ENCODE measurements at regions not wholly inside any gene's neighbourhood (a gene's known extent, or its start where the extent isn't known, plus 50 kb on each side); places are given as distances from the start of the nearest gene placed in this dataset.
A peak's percentile ranks its signal among the peaks of the same experiment; 100 is the strongest.

DNA sequence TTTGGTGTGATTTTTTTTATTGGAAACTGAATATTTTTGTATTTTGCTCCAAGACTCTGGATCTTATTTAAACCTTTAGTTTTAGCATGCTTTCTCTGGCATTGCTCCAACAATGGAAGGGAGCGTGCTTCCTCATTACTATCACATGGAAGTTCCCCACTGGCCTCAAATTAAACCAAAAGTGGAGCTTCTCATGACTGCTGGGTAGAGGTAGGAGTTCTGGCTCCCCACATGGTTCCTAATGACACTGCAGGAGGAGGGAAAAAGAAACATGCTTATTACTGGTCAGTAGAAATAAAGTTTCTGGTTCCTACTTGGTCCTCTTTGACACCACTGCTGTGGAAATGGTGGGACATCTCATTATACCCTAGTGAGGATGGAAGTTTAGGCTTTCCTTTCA is 310.5 kb downstream of the PTGER3 start (continued):
- TF ChIP-seq, protein P1, sequence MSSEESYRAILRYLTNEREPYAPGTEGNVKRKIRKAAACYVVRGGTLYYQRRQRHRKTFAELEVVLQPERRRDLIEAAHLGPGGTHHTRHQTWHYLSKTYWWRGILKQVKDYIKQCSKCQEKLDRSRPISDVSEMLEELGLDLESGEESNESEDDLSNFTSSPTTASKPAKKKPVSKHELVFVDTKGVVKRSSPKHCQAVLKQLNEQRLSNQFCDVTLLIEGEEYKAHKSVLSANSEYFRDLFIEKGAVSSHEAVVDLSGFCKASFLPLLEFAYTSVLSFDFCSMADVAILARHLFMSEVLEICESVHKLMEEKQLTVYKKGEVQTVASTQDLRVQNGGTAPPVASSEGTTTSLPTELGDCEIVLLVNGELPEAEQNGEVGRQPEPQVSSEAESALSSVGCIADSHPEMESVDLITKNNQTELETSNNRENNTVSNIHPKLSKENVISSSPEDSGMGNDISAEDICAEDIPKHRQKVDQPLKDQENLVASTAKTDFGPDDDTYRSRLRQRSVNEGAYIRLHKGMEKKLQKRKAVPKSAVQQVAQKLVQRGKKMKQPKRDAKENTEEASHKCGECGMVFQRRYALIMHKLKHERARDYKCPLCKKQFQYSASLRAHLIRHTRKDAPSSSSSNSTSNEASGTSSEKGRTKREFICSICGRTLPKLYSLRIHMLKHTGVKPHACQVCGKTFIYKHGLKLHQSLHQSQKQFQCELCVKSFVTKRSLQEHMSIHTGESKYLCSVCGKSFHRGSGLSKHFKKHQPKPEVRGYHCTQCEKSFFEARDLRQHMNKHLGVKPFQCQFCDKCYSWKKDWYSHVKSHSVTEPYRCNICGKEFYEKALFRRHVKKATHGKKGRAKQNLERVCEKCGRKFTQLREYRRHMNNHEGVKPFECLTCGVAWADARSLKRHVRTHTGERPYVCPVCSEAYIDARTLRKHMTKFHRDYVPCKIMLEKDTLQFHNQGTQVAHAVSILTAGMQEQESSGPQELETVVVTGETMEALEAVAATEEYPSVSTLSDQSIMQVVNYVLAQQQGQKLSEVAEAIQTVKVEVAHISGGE (CRISPR knock-in tag; IDR thresholded peaks at IDR 0.05): no peak
- no peak for TF ChIP-seq GATA2 (CRISPR knock-in tag; IDR thresholded peaks at IDR 0.05)
- no peak for TF ChIP-seq PTTG1 (tag; IDR thresholded peaks at IDR 0.05; ENCODE audit: low read depth)
- no peak for TF ChIP-seq COPS2 (conservative IDR thresholded peaks at IDR 0.05)
- no peak for TF ChIP-seq TFAM (CRISPR knock-in tag; conservative IDR thresholded peaks at IDR 0.05)
- TF ChIP-seq, protein P2, sequence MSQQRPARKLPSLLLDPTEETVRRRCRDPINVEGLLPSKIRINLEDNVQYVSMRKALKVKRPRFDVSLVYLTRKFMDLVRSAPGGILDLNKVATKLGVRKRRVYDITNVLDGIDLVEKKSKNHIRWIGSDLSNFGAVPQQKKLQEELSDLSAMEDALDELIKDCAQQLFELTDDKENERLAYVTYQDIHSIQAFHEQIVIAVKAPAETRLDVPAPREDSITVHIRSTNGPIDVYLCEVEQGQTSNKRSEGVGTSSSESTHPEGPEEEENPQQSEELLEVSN (IDR thresholded peaks at IDR 0.05; ENCODE audit: borderline replicate concordance in 1 of 2, extremely low read depth in 1 of 2, insufficient read depth in 1 of 2, insufficient read length in 1 of 2, low read depth in 1 of 2, low read length in 1 of 2, poor library complexity in 1 of 2, severe bottlenecking in 1 of 2): peak in 1 of 2 experiments; percentile 38
- no peak for TF ChIP-seq KLF1 (tag; IDR thresholded peaks at IDR 0.05)
- no peak for TF ChIP-seq TRIM28 (IDR thresholded peaks at IDR 0.05)

Measured in K562 (cell line).